Glutamatergic neuron (in vitro differentiated cells): ENCODE measurements at regions not wholly inside any gene's neighbourhood (a gene's known extent, or its start where the extent isn't known, plus 50 kb on each side); places are given as distances from the start of the nearest gene placed in this dataset.

Experiments used
- DNase-seq: peaks from one replicate; pipeline ENCODE4 v3.0.0; 2022
- H3K27ac Mint-ChIP-seq: one replicate; pipeline ENCODE4 v1.8.0; 2020; ENCODE audit warnings: mild to moderate bottlenecking, mixed read lengths, inconsistent platforms; ENCODE audit not compliant: unreplicated experiment
- H3K27me3 Mint-ChIP-seq: one replicate; pipeline ENCODE4 v1.8.0; 2020; ENCODE audit warnings: mild to moderate bottlenecking, moderate library complexity, mixed read lengths, inconsistent platforms; ENCODE audit not compliant: unreplicated experiment
- H3K36me3 Mint-ChIP-seq: one replicate; pipeline ENCODE4 v1.8.0; 2020; ENCODE audit warnings: mild to moderate bottlenecking, mixed read lengths, inconsistent platforms; ENCODE audit not compliant: unreplicated experiment
- H3K4me1 Mint-ChIP-seq: one replicate; pipeline ENCODE4 v1.8.0; 2020; ENCODE audit warnings: mild to moderate bottlenecking, low read depth, mixed read lengths, inconsistent platforms; ENCODE audit not compliant: unreplicated experiment
- H3K4me3 Mint-ChIP-seq: one replicate; pipeline ENCODE4 v1.8.0; 2020; ENCODE audit warnings: mild to moderate bottlenecking, mixed read lengths, inconsistent platforms; ENCODE audit not compliant: unreplicated experiment
- H3K9me3 Mint-ChIP-seq: one replicate; pipeline ENCODE4 v1.8.0; 2020; ENCODE audit warnings: mild to moderate bottlenecking, moderate library complexity, mixed read lengths, inconsistent platforms; ENCODE audit not compliant: unreplicated experiment
- CTCF ChIP-seq: fragments of 200-600 bp; sonication (generic); IDR thresholded peaks from one replicate; pipeline ENCODE4 v1.5.0; 2021; ENCODE audit not compliant: partially characterized antibody, unreplicated experiment

GRCh38 chr16:85246473-85246872 lies 134.2 kb upstream of the CIBAR2 start:
- H3K27me3 Mint-ChIP-seq, result peaks cover 13% of the 10 kb centered on the region
- peak overlapping the region; percentile 59 for H3K27ac Mint-ChIP-seq
- no peak for DNase-seq
- no peak overlapping the region for H3K4me3 Mint-ChIP-seq
- TF ChIP-seq CTCF, result no peak
- peaks cover 13% of the 10 kb centered on the region for H3K9me3 Mint-ChIP-seq
- no peaks in the 10 kb centered on the region for H3K36me3 Mint-ChIP-seq
- peaks cover 23% of the 10 kb centered on the region for H3K4me1 Mint-ChIP-seq

DNA sequence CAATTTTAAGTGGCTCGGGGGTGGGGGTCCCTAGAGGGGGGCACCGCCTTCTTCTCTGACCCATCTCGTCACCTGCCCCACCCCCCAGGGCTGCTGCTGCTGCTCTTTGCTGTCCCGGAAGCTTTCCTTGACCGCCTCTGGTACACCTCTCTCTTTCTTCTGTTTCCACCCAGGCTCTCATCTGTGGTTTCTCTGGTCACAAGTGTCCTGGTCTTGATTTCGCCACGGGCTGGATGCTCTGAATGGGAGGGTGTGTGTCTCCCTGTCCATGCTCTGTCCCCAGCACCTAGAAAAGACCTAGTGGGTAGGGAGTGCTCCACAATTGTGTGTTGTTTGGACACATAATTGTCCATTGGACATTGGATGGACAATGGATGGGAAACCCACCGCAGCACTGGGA lies 134.7 kb upstream of the CIBAR2 start:
- Mint-ChIP-seq H3K4me1 (peaks cover 23% of the 10 kb centered on the region), H3K4me3 (peak overlapping the region; percentile 36), H3K27ac (peak overlapping the region; percentile 67), H3K36me3 (no peaks in the 10 kb centered on the region), H3K27me3 (peaks cover 16% of the 10 kb centered on the region), H3K9me3 (peaks cover 13% of the 10 kb centered on the region)
- TF ChIP-seq CTCF, result no peak
- no peak for DNase-seq

GRCh38 chr16:85248342-85248741 lies 136.1 kb upstream of the CIBAR2 start:
- peak; percentile 58 for DNase-seq
- Mint-ChIP-seq H3K27me3 (peaks cover 19% of the 10 kb centered on the region), H3K9me3 (peaks cover 13% of the 10 kb centered on the region), H3K36me3 (no peaks in the 10 kb centered on the region), H3K4me3 (peak overlapping the region; percentile 77), H3K27ac (peak overlapping the region; percentile 81), H3K4me1 (peaks cover 24% of the 10 kb centered on the region)
- no peak for TF ChIP-seq CTCF

DNA sequence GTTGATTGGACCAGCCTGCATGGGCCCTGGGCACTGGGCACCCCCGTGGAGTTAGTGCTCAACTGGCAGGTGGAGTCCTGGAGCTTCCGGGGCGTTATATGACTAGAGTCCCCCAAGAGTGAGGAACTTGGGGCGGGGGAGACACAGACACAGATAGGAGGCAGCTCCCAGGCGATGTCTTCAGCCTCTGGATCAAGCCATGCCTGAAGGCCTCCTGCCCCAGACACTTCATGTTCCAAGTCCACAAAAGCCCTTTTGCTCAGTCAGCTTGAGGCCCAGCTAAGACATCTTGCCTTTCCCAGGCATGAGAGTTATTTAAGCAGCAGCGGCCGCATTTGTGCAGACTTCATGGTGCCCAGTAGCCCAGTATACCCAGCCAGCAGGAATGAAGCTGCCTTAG lies 136.6 kb upstream of the CIBAR2 start:
- no peak for TF ChIP-seq CTCF
- H3K9me3 Mint-ChIP-seq, result peaks cover 12% of the 10 kb centered on the region
- H3K27me3 Mint-ChIP-seq, result peaks cover 19% of the 10 kb centered on the region
- H3K4me1 Mint-ChIP-seq, result peaks cover 28% of the 10 kb centered on the region
- H3K36me3 Mint-ChIP-seq, result no peaks in the 10 kb centered on the region
- H3K4me3 Mint-ChIP-seq, result no peak overlapping the region
- DNase-seq, result no peak
- no peak overlapping the region for H3K27ac Mint-ChIP-seq

DNA sequence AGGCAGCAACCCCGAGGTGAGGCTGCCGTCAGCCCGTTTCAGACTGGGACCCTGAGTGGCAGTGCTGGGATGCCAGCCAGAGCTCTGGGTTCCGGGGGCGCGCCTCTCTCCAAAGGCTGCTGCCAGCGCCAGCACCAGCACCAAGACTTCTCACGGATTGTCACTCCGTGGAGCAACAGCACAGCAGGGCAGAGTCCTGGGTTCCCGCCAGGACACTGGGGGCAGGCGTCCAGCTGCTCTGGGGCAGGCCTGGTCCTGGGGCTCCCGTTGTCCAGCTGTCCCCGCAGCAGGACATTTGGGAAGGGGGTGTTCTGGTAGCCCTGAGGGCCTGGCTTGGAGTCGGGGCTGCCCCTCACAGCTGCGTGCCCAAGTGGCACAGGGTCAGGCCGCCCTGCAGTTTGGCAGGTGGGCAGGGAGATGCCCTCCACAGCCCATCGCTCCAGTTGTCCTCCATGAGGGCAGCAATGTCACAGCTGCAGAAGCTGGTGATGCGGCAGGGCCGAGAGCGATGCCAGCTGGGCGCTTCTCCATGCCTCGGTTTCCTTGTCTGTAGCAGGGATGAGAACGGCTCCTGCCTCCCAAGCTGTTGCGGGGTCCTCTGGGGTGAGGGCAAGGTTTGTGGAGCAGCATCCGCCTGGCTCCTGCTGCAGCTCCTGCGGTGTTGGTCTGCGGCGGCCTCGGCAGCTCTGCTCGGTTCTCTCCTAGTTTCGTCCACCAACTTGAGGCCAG lies 137.3 kb upstream of the CIBAR2 start:
- H3K27me3 Mint-ChIP-seq, result peaks cover 19% of the 10 kb centered on the region

More for the DNA sequence above, 137.3 kb upstream of the CIBAR2 start:
- Mint-ChIP-seq H3K4me1 (peaks cover 28% of the 10 kb centered on the region), H3K36me3 (no peaks in the 10 kb centered on the region), H3K27ac (no peak overlapping the region), H3K4me3 (no peak overlapping the region), H3K9me3 (peaks cover 13% of the 10 kb centered on the region)
- TF ChIP-seq CTCF, result no peak
- DNase-seq, result no peak
